ENCODE measurements at regions not wholly inside any gene's neighbourhood (a gene's known extent, or its start where the extent isn't known, plus 50 kb on each side); places are given as distances from the start of the nearest gene placed in this dataset.

GRCh38 chr17:83152745-83153611, 73.6 kb downstream of the METRNL start:
- Mint-ChIP-seq H3K4me1 (ENCODE audit: low read depth) (peaks cover 14% of the 10 kb centered on the region), H3K4me3 (no peak overlapping the region)
- no peak for ATAC-seq (replicated peaks in 1 of 2)

DNA sequence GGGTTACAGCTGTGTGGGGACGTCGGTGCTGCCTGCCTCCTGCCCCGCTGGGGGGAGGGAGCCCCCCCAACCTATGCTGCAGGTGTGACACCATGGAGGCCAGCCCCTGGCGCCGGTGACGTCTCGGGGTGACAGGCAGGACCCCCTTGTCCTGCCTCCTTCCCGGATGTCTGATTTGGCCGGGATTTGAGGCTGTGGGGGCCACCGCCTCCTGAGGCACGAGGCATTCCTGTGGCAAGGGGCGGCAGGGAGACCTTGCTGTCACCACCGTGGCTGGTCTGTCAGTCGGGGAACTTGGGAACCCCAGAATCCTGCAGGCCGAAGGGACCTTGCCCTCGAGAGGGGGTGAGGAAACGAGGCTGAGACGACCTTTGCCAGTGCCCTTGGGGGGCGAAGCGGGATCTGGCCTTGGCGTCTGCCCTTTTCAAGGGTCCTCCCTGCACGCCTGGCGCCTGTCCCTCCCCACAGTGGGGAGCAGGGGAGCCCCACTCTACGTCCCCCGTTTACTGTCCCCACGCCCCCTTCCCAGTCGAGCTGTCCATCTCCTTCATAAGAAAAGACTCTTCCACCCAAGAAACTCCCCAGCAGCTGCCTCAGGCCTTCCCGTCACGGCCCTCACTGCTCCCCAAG, 74.4 kb downstream of the METRNL start:
- no peaks in the 10 kb centered on the region for H3K9me3 Mint-ChIP-seq

More at GRCh38 chr17:83152745-83153611, 73.6 kb downstream of the METRNL start:
- no peak for DNase-seq
- H3K9me3 Mint-ChIP-seq, result no peaks in the 10 kb centered on the region
- no peaks in the 10 kb centered on the region for H3K27me3 Mint-ChIP-seq (ENCODE audit: low read depth)
- no peaks in the 10 kb centered on the region for H3K36me3 Mint-ChIP-seq (ENCODE audit: insufficient read depth in 2 of 2)
- H3K27ac Mint-ChIP-seq, result no peak overlapping the region

GRCh38 chr17:83154311-83155127, 75.1 kb downstream of the METRNL start:
- Mint-ChIP-seq H3K4me1 (ENCODE audit: low read depth) (peaks cover 9% of the 10 kb centered on the region), H3K36me3 (ENCODE audit: insufficient read depth in 2 of 2) (no peaks in the 10 kb centered on the region), H3K9me3 (no peaks in the 10 kb centered on the region), H3K27me3 (ENCODE audit: low read depth) (no peaks in the 10 kb centered on the region), H3K4me3 (no peak overlapping the region), H3K27ac (no peak overlapping the region)
- ATAC-seq (replicated peaks in 1 of 2), result no peak
- no peak for DNase-seq

More for the DNA sequence above, 74.4 kb downstream of the METRNL start:
- no peak overlapping the region for H3K4me3 Mint-ChIP-seq
- H3K27me3 Mint-ChIP-seq (ENCODE audit: low read depth), result no peaks in the 10 kb centered on the region
- H3K36me3 Mint-ChIP-seq (ENCODE audit: insufficient read depth in 2 of 2), result no peaks in the 10 kb centered on the region
- DNase-seq, result no peak
- H3K27ac Mint-ChIP-seq, result no peak overlapping the region
- peaks cover 9% of the 10 kb centered on the region for H3K4me1 Mint-ChIP-seq (ENCODE audit: low read depth)
- no peak for ATAC-seq (replicated peaks in 1 of 2)

DNA sequence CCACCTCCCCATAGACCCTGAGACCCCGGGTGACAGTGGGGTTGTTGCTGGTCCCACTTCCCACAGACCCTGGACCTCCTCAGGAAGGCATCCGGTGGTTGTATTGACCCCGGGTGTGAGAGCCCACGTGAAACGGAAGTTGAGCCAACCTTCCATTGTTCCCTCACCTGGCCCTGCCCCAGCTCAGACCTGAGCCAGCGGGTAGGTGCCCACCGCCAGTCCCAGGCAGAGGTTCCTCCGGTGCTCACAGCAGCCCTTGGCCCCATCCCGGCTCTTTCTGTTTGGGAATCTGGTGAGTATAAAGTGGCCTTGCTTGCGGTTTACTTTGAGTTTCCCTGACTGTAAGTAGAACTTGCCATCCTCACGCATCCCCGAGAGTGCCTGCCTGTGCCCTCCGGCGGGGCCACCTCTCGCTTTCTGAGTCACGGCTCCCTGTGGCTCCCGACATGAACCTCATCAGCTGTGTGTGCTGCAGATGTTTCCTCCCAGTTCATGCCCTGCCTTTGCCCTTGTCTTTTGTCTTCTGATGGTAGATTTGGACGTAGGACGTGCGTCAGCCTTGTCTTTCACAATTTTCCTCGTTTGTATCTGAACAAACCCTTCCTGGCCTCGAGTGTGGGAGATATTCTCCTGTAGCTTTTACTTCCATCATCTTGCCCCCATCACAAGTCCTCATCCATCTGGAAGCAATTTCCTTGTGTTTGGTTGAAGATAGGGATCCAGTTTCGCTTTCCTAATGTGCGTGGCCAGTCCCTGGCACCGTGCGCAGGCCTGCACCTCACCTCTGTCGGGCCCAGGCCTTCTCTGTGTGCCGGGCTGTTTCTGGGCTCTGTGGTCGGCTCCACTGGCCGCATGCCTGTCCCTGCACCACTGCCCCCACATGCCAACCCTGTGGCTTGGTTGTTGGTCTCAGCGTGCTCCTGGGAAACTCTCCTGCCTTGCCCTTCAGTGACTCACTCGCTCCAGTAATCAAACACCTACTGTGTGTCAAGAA, 76.0 kb downstream of the METRNL start:
- Mint-ChIP-seq H3K4me1 (ENCODE audit: low read depth) (peaks cover 9% of the 10 kb centered on the region), H3K4me3 (peak overlapping the region in 1 of 2 donors; percentile 2), H3K27ac (no peak overlapping the region), H3K9me3 (no peaks in the 10 kb centered on the region), H3K36me3 (ENCODE audit: insufficient read depth in 2 of 2) (no peaks in the 10 kb centered on the region), H3K27me3 (ENCODE audit: low read depth) (no peaks in the 10 kb centered on the region)
- peak; percentile 80 to 86 for ATAC-seq (replicated peaks in 1 of 2)
- DNase-seq, result peak; percentile 40 to 49

GRCh38 chr17:83156408-83156807, 77.0 kb downstream of the METRNL start:
- DNase-seq (no peak), ATAC-seq (replicated peaks in 1 of 2) (no peak)
- Mint-ChIP-seq H3K9me3 (no peaks in the 10 kb centered on the region), H3K4me1 (ENCODE audit: low read depth) (peaks cover 9% of the 10 kb centered on the region), H3K27ac (no peak overlapping the region), H3K36me3 (ENCODE audit: insufficient read depth in 2 of 2) (no peaks in the 10 kb centered on the region), H3K27me3 (ENCODE audit: low read depth) (no peaks in the 10 kb centered on the region), H3K4me3 (no peak overlapping the region)

DNA sequence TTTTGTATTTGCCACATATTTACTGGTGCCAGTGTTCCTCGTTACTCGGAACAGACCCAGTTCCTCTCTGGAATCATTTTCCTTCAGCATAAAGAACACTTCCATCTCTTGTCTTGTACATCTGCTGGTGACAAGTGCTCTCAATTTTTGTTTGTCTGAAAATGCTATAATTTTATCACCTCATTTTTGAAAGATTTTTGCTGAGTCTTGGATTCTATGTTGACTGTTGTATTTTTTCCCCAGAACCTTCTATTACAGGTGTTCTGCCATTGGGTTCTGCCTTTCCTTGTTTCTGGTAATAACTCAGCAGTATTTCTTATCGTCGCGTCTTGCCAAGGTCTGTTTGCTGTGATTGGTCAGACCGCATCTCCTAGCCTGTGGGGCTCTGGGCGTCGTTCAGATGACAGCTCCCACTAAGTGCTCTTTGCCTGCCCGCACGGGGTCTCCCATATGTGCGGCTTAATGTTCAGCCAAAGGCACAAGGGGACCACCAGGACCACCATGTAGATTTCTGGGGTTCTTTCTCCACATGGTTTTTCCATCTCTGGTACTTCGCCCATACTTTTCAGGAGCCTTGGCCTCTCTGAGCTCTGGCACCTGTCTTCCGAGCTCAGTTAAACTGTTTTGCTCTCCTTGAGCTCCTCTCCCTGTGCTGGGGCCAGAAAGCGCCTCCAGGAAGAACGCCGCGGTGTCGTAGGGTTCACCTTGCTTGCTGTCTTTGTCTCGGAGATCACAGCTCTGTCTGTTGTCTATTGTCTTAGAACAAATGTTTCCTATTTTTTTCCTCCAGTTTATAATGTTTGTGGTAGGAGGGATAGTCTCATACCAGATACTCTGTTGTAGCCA, 80.0 kb downstream of the METRNL start:
- H3K4me3 Mint-ChIP-seq, result no peak overlapping the region
- H3K4me1 Mint-ChIP-seq (ENCODE audit: low read depth), result peaks cover 9% of the 10 kb centered on the region
- no peaks in the 10 kb centered on the region for H3K9me3 Mint-ChIP-seq
- no peak for ATAC-seq (replicated peaks in 1 of 2)
- H3K36me3 Mint-ChIP-seq (ENCODE audit: insufficient read depth in 2 of 2), result no peaks in the 10 kb centered on the region
- DNase-seq, result no peak
- H3K27ac Mint-ChIP-seq, result no peak overlapping the region
- peaks cover 14% of the 10 kb centered on the region for H3K27me3 Mint-ChIP-seq (ENCODE audit: low read depth)

- no peaks in the 10 kb centered on the region for H3K9me3 Mint-ChIP-seq
- H3K27ac Mint-ChIP-seq, result no peak overlapping the region
- H3K36me3 Mint-ChIP-seq (ENCODE audit: insufficient read depth in 2 of 2), result no peaks in the 10 kb centered on the region
- H3K4me3 Mint-ChIP-seq, result no peak overlapping the region
- ATAC-seq (replicated peaks in 1 of 2) (no peak), DNase-seq (no peak)
- H3K27me3 Mint-ChIP-seq (ENCODE audit: low read depth), result peaks cover 20% of the 10 kb centered on the region
- H3K4me1 Mint-ChIP-seq (ENCODE audit: low read depth), result peaks cover 5% of the 10 kb centered on the region
These were observed 81.3 kb downstream of the METRNL start for GRCh38 chr17:83160443-83161297.

DNA sequence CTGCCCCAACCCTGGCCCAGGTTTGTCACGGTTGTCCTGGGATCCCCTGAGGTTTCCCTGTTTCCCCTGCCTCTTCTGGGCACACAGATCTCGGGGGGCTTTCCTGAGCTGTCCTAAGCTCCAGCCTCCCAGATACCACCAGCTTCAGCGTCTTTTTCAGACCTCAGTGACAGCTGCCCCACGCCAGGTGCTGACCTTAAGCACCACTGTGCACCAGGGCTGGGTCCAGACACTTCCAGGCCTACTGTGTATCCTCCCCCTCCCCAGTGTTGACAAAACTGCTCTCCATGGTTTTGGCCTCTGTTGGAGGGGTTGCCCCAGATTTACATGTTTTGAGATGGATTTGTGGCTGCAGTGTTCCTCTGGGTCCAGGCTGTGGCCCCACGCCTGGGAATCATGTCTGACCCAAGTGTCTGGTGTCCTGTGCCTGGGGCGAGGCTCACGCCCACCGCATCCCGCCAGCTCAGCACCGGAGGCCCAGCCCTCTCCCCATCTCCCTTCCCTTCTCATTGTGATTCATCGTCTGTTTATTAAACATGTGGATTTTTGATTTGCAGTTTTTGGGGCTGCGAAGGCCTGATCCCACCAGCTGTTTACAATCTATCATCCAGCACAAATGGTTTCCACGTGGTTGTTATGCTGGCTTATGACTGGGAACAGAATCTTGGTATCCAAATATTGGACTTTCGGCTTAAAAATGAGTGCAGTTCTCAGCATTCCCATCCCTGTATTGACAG, 82.1 kb downstream of the METRNL start:
- no peak overlapping the region for H3K4me3 Mint-ChIP-seq
- DNase-seq (no peak), ATAC-seq (replicated peaks in 1 of 2) (no peak)
- H3K27me3 Mint-ChIP-seq (ENCODE audit: low read depth), result peaks cover 20% of the 10 kb centered on the region
- H3K27ac Mint-ChIP-seq, result no peak overlapping the region
- no peaks in the 10 kb centered on the region for H3K36me3 Mint-ChIP-seq (ENCODE audit: insufficient read depth in 2 of 2)
- no peaks in the 10 kb centered on the region for H3K9me3 Mint-ChIP-seq
- no peaks in the 10 kb centered on the region for H3K4me1 Mint-ChIP-seq (ENCODE audit: low read depth)

- H3K36me3 Mint-ChIP-seq (ENCODE audit: insufficient read depth in 2 of 2), result peaks cover 0 to 2% of the 10 kb centered on the region in 2 donors
- peaks cover 27% of the 10 kb centered on the region for H3K27me3 Mint-ChIP-seq (ENCODE audit: low read depth)
- H3K27ac Mint-ChIP-seq, result no peak overlapping the region
- ATAC-seq (replicated peaks in 1 of 2) (no peak), DNase-seq (no peak)
- no peak overlapping the region for H3K4me3 Mint-ChIP-seq
- H3K9me3 Mint-ChIP-seq, result no peaks in the 10 kb centered on the region
- H3K4me1 Mint-ChIP-seq (ENCODE audit: low read depth), result no peaks in the 10 kb centered on the region
These were observed 82.8 kb downstream of the METRNL start for GRCh38 chr17:83162035-83162745.

- Mint-ChIP-seq H3K9me3 (no peaks in the 10 kb centered on the region), H3K4me1 (ENCODE audit: low read depth) (no peaks in the 10 kb centered on the region), H3K4me3 (no peak overlapping the region), H3K36me3 (ENCODE audit: insufficient read depth in 2 of 2) (peaks cover 2% of the 10 kb centered on the region in 2 donors), H3K27ac (no peak overlapping the region), H3K27me3 (ENCODE audit: low read depth) (peaks cover 35% of the 10 kb centered on the region)
- no peak for ATAC-seq (replicated peaks in 1 of 2)
- no peak for DNase-seq
These were observed 85.1 kb downstream of the METRNL start for GRCh38 chr17:83164490-83164889.

All from activated T-cell treated with anti-CD3 and anti-CD28 coated beads, Interleukin-2, amount 50 U/mL, for 72 hours (primary cell).